ENCODE measurements at regions not wholly inside any gene's neighbourhood (a gene's known extent, or its start where the extent isn't known, plus 50 kb on each side); places are given as distances from the start of the nearest gene placed in this dataset.

- DNase-seq: no peak
Observed at GRCh38 chr1:106200711-106201110, 855.8 kb upstream of the PRMT6 start.

- DNase-seq: no peak
Observed at GRCh38 chr1:106207185-106207584, 849.3 kb upstream of the PRMT6 start.

- no peak for DNase-seq
Observed at GRCh38 chr1:106217765-106218164, 838.7 kb upstream of the PRMT6 start.

GRCh38 chr1:106222403-106222802 is 834.1 kb upstream of the PRMT6 start:
- no peak for DNase-seq

- DNase-seq: no peak
Observed at GRCh38 chr1:106223213-106223612, 833.3 kb upstream of the PRMT6 start.

- no peak for DNase-seq
Observed at GRCh38 chr1:106224426-106224825, 832.0 kb upstream of the PRMT6 start.

GRCh38 chr1:106225403-106225802 is 831.1 kb upstream of the PRMT6 start:
- no peak for DNase-seq

- DNase-seq: no peak
Observed at GRCh38 chr1:106226550-106226949, 829.9 kb upstream of the PRMT6 start.

- no peak for DNase-seq
Observed at GRCh38 chr1:106232128-106232527, 824.3 kb upstream of the PRMT6 start.

- no peak for DNase-seq
Observed at GRCh38 chr1:106233511-106233910, 823.0 kb upstream of the PRMT6 start.

GRCh38 chr1:106249365-106249764 is 807.1 kb upstream of the PRMT6 start:
- no peak for DNase-seq

- no peak for DNase-seq
Observed at GRCh38 chr1:106249810-106250209, 806.7 kb upstream of the PRMT6 start.

- DNase-seq: no peak
Observed at GRCh38 chr1:106254748-106255147, 801.7 kb upstream of the PRMT6 start.

GRCh38 chr1:106266786-106267185 is 789.7 kb upstream of the PRMT6 start:
- DNase-seq: no peak

GRCh38 chr1:106268070-106268469 is 788.4 kb upstream of the PRMT6 start:
- no peak for DNase-seq

- no peak for DNase-seq
Observed at GRCh38 chr1:106276871-106277270, 779.6 kb upstream of the PRMT6 start.

- DNase-seq: no peak
Observed at GRCh38 chr1:106277786-106278185, 778.7 kb upstream of the PRMT6 start.

- no peak for DNase-seq
Observed at GRCh38 chr1:106278716-106279115, 777.8 kb upstream of the PRMT6 start.

GRCh38 chr1:106289265-106289928 is 767.1 kb upstream of the PRMT6 start:
- no peak for DNase-seq

GRCh38 chr1:106290805-106291501 is 765.5 kb upstream of the PRMT6 start:
- DNase-seq: no peak

- DNase-seq: no peak
Observed at GRCh38 chr1:106292130-106292529, 764.3 kb upstream of the PRMT6 start.

- no peak for DNase-seq
Observed at GRCh38 chr1:106296431-106296830, 760.0 kb upstream of the PRMT6 start.

GRCh38 chr1:106304106-106304505 is 752.4 kb upstream of the PRMT6 start:
- DNase-seq: no peak

- no peak for DNase-seq
Observed at GRCh38 chr1:106319612-106320011, 736.9 kb upstream of the PRMT6 start.

GRCh38 chr1:106325600-106325999 is 730.9 kb upstream of the PRMT6 start:
- DNase-seq: no peak

All from GOT3 (cell line).